GM04503 (cell line): ENCODE measurements at regions not wholly inside any gene's neighbourhood (a gene's known extent, or its start where the extent isn't known, plus 50 kb on each side); places are given as distances from the start of the nearest gene placed in this dataset.

Source experiments
- DNase-seq: peaks from one replicate; pipeline ENCODE4 v3.0.0-alpha.2; 2012; ENCODE audit warnings: low read depth

GRCh38 chr1:224486801-224487583 is 52.4 kb upstream of the WDR26 start:
- DNase-seq, result no peak

DNA sequence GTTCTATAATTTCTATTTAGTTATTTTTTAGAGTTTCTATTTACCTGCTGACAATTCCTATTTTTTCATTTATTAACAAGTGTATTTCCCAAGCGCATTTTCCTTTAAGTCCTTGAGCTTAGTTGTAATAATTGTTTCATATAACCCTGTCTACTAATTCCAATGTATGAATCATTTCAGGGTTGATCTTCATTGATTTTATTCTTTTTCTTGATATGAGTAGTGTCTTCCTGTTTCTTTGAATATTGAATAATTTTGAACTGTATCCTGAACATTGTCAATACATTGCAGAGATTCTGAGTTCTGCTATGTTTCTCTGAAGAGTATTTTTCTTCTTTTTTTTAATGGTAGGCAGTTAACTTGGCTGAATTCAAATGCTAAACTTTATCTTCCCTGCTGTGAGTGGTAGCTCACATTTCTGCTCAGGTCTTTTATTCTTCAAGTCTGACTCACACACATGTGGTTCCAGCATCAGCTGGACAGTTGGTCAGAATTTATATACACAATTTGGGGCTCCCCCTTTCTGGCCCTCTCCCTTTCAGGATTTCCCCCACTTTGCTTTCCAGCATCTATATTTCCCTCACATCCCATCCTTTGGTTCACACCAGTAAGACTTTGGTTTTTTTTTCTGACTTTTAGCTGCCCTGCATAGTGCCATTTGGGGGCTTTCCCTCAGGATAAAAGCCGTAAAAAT is 54.4 kb upstream of the WDR26 start:
- no peak for DNase-seq

DNA sequence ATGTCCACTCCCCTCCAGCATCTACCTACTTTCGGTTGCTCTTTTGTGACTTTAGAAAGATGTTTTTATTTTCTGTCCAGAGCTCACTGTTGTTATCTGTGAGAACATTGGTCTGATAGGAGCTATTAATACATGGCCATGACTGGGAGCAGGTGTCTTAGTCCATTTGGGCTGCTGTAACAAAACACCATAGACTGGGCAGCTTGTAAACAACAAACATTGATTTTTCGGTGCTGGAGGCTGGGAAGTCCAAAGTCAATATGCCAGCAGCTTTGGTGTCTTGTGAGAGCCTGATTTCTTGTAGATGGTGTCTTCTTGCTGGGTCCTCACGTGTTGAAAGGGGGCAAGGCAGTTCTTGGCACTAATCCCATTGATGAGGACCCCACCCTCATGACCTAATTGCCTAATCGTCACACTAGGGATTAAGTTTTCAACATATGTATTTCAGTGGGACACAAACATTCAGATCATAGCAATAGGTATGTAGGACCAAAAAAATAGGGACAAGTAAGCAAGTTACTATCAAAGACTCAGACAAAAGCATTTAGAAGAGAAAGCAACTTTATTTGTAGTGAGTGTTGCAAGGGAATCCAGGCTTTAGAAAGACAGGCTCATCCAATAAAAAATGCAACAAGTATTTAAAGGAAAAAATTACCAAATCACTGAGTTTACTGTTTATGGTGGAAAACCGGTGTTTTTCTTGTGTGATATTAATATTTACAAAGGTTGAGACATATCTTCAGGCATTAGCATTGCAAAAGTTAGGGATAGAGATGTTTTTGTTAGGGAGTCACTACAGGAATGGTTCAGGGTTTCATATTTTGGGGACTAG is 55.2 kb upstream of the WDR26 start:
- DNase-seq, result no peak

GRCh38 chr1:224490549-224491537 is 56.2 kb upstream of the WDR26 start:
- no peak for DNase-seq

DNA sequence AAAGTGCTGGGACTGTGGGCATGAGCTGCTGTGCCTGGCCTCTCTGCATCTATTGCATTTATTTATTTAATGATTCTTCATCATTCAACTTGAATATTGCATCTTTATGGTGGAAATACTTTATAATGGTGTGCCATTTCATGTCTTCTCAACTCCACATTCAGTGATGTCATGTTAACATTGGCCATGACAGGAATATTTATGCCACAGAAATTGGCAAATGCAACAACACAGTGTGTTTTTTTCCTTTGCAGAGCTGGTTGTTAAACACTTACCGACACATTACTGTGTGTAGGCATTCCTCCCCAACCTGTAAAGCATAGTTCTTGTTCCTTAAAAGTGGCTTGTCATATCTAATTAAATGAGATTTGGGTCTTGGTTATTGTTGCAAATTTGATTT is 57.4 kb upstream of the WDR26 start:
- no peak for DNase-seq

DNA sequence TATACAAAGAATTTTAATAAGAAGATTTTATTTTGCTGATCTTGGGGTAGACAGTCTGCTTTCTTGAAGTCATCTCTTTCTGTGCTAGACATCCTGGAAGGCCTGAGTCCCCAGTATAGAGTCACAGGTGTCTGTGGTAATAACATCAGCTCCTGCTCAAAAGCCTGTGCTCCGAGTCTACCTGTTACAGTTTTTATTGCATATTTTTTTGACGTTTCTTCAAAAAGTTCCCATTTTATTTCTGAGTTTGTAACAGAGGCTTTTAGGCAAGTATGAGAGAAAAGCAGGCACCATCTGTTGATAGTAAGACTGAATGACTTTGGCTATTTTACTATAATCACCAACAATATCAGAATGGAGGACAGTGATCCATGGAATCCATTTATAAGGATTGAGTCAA is 58.0 kb upstream of the WDR26 start:
- DNase-seq, result no peak

GRCh38 chr1:224493269-224493668 is 58.7 kb upstream of the WDR26 start:
- no peak for DNase-seq

DNA sequence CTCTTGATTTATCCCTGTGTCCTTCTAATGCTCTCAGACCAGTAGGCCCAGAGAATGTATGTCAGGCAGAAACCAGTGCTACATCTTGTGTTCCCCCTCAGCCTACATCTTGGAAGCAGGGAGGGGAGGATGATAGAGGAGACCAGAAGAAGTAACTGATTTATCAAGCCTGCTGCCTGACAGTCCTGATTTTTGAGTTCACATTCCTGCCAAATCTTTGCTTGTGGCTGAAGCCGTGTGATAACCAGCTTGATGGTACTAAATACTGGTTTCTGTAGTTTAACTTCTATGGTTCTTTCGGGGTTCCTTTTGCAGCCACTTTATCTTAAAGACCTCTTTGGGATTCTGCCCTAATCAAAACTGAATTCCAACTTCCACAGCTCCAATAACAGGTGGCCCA is 59.7 kb upstream of the WDR26 start:
- DNase-seq, result no peak

DNA sequence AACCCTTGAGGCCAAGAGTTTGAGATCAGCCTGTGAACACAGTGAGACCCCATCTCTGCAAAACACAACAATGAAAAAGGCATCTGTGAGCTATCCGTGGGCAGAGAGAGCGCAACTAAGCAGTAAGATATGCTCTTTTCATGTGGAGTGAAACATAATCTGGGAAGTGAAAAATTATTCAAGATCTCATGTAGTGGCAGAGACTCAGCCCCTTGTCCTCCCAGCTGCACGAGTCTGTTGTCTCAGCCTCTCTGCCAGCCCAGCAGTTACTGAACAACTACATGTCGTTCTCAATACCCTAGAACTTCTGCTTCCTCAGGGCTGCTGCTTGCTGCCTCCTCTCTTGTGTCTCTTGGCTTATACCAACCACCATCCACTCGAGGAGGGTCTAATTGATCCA is 61.3 kb upstream of the WDR26 start:
- DNase-seq, result no peak

DNA sequence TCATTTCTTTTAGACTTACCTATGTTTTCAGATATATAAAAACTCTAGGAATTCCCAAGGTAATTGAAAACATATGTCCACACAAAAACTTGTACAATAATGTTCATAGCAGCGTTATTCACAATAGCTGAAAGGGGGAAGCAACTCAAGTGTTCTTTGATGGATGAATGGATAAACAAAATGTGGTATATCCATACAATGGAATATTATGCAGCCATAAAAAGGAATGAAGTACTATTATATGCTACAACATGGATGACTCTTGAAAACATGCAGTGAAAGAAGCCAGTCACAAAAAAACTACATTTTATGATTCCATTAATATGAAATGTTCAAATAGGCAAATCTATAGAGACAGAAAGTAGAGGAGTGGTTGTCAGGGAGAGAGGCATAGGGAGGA is 62.2 kb upstream of the WDR26 start:
- DNase-seq, result no peak

DNA sequence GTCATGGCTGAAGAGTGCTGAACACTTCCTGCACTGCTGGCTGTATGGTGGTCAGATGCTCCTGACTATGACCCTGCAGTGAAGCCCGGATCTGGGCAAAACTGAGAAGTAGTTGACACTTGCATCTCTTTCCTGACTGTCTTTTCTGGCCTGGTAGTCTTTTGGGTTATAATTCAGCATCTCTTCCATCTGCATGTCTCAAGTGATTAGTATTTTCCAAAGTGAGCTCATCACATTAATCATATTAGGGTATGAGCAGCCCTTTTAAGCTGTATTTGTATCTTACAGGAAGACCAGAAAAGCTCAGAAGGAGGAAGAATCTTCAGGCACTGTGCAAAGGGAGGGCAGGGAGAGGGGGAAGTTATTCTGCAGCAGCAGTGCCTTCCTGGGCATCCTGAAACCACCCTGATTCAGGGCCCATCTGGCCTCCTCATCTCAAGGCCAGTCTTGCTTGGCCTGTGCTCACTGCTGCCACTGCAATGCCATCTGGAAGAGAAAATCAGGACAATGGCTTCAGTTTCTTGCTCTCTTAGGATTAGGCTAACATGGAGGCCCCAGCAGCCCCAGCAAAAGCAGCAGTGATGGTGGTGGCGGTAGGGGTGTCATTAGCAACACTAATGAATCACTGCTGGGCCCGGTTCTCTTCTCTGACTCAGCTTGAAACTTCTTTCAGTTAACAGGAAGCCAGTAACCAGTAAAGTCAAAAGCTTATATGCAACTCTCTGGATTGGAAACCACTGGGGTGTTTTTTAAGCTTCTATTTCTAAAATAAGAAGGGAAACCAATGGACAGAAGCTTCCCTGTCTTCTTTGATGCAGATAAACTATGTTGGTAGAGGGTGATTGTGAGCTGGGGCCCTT is 63.3 kb upstream of the WDR26 start:
- DNase-seq, result peak; percentile 65

GRCh38 chr1:224498574-224499170 is 64.1 kb upstream of the WDR26 start:
- no peak for DNase-seq

DNA sequence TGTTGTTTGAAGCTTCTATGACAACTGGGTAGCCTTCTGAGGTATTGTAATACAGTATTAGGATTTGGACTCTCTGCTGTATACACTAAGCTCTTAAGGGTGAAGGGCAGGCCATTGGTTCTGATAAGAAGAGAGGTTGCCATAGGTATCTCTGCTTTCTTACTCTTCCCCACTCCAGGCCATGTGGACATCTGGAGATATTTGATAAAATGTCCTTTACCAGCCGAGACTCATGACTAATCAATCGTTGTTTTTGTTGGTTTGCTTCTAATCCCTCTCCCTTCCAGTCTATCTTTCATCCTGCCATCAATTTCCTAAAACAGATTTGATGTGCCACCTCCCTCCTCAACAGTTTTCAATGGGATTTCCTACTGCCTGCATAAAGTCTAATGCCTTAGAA is 64.6 kb upstream of the WDR26 start:
- no peak for DNase-seq

GRCh38 chr1:224500796-224501195 is 66.2 kb upstream of the WDR26 start:
- no peak for DNase-seq

DNA sequence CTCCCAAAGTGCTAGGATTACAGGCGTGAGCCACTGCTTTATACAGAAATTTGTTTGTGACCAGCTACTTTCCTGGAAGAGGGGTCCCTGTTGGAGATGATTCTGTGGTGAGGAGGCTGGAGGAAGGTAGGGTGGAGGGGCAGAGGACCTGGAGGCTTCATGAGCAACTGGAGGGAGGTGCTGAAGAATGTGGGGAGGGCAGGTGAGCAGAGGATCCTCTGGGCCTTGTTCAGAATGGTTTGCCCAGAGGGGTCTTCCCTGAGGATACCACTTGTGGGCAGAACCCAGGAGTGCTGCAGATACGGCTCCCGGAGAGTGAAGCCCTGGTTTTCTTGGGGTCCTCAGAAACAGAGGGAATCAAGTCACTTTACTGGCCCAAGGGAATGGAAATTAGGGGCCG is 67.2 kb upstream of the WDR26 start:
- DNase-seq, result no peak

DNA sequence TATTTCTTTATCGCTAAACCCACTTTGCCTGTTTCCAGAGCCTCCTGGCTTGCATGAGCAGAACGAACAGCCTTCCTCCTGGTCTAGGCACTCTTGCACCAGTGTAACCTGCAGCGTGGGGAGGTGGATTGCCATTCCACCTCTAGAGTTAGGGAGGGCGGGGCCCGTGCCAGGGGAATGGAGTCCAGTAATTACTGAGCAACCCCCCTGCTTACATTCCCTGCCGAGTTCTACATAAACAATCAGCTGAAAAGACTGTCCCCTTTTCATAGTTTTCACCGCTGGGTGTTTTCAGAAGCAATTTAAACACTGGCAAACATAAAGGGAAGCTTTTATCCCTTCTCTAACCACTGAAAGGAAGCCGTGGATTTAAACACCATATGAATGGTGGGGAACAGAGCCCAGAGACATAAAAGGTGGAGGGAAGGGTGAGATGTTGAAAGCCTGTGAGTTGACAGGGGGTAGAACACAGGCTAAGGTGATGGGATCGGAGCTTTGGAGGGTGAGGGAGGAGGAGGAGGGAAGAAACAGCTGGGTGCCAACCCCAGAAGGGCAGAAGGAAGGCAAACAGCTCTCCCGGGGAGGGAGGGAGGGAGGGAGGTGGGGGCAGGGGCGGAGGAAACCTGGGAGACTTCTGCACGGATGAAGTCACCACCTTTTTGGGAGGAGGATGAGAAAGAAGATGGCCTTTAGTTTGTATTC is 68.0 kb upstream of the WDR26 start:
- no peak for DNase-seq

DNA sequence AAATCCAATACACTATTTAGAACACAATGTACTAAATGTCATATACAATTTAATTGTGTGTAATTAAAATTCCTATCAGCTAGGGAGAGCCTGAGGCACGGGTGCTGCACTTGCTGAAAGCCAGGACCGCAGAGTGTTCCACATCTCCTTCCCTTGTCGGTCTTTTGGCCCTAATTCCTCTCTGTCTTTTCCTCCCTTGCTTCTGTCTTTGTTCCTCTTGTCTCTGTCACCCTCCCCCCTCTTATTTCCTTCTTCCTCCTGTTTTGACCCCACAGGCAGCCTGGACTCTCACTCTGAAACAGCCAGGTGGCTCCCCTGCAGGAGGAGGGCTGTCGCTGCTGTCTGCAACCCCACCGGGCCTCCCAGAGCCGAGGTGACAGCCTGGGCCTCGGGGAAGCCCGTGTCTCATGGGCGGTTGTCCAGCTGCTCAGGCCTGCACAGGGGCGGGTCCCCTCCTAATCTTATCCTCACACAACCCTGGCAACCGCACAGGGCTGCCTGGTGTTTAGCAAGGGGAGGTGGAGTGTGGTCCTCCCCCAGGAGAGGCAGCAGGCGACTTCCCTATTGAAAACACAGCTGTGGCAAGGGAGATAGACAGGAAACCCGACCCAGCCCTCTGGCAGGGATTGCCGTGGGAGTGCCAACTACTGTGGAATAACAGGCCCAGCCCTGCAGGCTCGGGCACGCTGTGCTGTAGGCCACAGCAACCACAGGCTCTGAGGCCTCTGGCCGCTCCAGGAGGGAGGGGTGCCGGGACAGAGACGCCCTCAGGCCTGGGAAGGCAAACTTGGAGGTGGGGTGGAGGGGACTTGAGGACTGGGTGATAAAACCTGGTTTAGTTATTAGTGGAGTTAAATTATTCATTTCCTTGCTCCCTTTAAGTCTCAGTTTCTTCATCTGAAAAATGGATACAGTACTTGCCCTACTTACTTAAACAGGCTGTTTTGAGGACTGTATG is 68.8 kb upstream of the WDR26 start:
- peak; percentile 65 for DNase-seq

GRCh38 chr1:224504297-224505041 is 69.9 kb upstream of the WDR26 start:
- DNase-seq, result no peak
